Loucy (cell line): ENCODE measurements at regions not wholly inside any gene's neighbourhood (a gene's known extent, or its start where the extent isn't known, plus 50 kb on each side); places are given as distances from the start of the nearest gene placed in this dataset.

ENCODE experiments used
- CTCF ChIP-seq: fragments of 200-600 bp; sonication (generic); conservative IDR thresholded peaks from 2 replicates; pipeline ENCODE4 v1.5.1; 2014; ENCODE audit warnings: mild to moderate bottlenecking, antibody characterized with exemption, low read length
- EZH2phosphoT487 ChIP-seq: fragments of 200-600 bp; IDR thresholded peaks from 2 replicates; pipeline ENCODE4 v1.6.1; 2018; ENCODE audit warnings: antibody characterized with exemption, mild to moderate bottlenecking, moderate library complexity, borderline replicate concordance

DNA sequence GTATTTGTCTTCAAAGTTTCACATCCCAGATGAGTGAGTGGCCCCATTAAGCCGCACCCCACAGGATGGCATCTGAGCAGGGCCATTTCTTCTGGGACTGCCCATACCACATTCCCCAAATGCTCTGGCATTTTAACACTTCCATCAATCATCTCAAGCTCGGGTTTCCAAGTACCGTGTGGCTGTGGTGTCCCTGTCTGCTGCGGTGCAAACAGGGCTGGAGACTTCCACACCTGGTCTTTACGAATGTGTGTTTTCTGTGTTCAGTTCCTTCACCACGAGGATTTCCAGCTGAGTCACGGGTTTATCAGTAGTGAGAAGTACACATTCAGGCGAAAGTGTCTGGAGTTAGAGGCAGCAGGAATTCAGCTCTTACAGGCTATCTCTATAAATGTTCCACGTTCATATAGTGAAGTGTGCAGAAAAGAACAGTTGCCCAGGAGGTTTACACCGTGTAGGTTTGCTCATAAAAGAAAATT lies 195.2 kb downstream of the RHOU start:
- TF ChIP-seq CTCF, result no peak
- no peak for TF ChIP-seq EZH2phosphoT487
